ENCODE measurements at regions not wholly inside any gene's neighbourhood (a gene's known extent, or its start where the extent isn't known, plus 50 kb on each side); places are given as distances from the start of the nearest gene placed in this dataset.
"Not testable (repeated sequence)": the region's sequence is repeated elsewhere in the genome, so short reads cannot be mapped to it uniquely, and the experiment has no call there.

DNA sequence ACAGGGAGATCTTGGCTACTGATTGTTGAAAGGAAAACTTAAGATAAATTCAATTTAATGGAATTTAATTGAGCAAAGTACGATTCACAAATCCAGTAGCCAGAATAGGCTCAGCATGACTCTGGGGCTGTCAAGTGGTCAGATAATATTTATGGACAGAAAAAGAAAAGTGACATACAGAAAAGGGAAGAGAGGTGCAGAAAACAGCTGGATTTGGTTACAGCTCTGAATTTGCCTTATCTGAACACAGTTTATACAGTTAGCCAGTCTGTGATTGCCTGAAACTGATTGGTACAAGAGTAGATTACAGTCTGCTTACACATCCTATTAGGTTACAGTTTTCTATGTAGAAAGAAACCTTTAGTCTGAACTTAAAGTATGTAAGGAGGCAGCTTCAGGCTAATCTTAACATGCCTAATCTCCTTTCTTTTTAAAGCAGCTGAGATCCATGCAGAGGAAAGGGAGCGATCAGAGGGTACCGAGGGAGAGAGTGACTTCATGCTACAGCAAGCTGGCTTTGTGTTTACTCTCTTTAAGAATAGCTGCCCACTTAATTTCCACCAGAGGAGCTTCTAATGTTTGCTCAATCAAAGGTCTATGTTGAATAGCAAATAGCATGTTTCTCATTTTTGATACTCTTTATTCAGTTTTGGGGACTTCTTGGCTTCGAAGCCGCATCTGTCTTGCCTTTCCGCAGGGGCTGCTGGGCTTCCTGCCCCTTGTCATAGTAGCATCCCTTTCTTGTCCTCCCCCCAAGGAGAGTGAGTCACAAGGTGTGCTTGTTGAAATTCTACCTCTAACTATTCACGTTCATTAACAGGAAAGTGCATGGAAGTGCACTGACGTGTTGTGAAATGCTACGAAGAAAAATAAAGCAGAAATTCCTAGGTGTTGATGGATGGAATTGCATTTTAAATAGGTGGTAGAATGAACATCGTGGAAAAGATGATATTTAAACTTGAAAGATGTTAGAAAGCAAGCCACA, 761.2 kb downstream of the TAF11L14 start:
- no peak for DNase-seq
- no peak overlapping the region for H3K27ac Mint-ChIP-seq
- H3K4me3 Mint-ChIP-seq = no peak overlapping the region

DNA sequence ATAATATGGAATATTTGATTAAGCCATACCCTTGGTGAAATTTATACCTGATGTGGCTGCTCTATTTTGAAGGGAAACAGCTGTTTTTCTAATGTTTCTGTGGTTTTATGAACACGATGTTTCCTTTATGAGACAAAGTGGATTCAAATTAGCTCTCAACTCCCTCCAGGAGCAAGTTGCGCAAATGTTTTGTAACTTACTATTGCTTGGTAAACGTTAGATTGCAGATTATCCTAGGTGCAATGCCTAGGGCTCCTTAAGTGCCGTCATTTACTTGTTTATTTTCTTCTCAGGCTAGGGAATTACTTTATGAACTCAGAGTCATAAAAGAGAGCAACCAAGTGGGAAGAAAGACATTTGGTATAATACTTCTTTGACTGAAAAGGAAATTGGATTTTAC, 763.1 kb downstream of the TAF11L14 start:
- ATAC-seq (ENCODE audit: low read depth) = no peak
- H3K27me3 Mint-ChIP-seq = no peaks in the 10 kb centered on the region
- H3K4me3 Mint-ChIP-seq = no peak overlapping the region
- H3K27ac Mint-ChIP-seq = no peak overlapping the region
- TF ChIP-seq, protein P1, sequence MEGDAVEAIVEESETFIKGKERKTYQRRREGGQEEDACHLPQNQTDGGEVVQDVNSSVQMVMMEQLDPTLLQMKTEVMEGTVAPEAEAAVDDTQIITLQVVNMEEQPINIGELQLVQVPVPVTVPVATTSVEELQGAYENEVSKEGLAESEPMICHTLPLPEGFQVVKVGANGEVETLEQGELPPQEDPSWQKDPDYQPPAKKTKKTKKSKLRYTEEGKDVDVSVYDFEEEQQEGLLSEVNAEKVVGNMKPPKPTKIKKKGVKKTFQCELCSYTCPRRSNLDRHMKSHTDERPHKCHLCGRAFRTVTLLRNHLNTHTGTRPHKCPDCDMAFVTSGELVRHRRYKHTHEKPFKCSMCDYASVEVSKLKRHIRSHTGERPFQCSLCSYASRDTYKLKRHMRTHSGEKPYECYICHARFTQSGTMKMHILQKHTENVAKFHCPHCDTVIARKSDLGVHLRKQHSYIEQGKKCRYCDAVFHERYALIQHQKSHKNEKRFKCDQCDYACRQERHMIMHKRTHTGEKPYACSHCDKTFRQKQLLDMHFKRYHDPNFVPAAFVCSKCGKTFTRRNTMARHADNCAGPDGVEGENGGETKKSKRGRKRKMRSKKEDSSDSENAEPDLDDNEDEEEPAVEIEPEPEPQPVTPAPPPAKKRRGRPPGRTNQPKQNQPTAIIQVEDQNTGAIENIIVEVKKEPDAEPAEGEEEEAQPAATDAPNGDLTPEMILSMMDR (IDR thresholded peaks at IDR 0.05) = no peak
- H3K9me3 Mint-ChIP-seq = no peaks in the 10 kb centered on the region
- CTCF ChIA-PET = no interaction called here
- POLR2A ChIA-PET = no interaction called here
- intact Hi-C loops (cut with micrococcal nuclease) = no loop called here
- DNase-seq = no peak
- no peaks in the 10 kb centered on the region for H3K4me1 Mint-ChIP-seq
- no peaks in the 10 kb centered on the region for H3K36me3 Mint-ChIP-seq (ENCODE audit: low read depth)

More for the DNA sequence above, 761.2 kb downstream of the TAF11L14 start:
- POLR2A ChIA-PET = no interaction called here
- Mint-ChIP-seq H3K4me1 (no peaks in the 10 kb centered on the region), H3K36me3 (ENCODE audit: low read depth) (no peaks in the 10 kb centered on the region), H3K27me3 (no peaks in the 10 kb centered on the region), H3K9me3 (no peaks in the 10 kb centered on the region)
- TF ChIP-seq, protein P1 (IDR thresholded peaks at IDR 0.05) = no peak
- intact Hi-C loops (cut with micrococcal nuclease) = no loop called here
- CTCF ChIA-PET = no interaction called here
- ATAC-seq (ENCODE audit: low read depth) = no peak

DNA sequence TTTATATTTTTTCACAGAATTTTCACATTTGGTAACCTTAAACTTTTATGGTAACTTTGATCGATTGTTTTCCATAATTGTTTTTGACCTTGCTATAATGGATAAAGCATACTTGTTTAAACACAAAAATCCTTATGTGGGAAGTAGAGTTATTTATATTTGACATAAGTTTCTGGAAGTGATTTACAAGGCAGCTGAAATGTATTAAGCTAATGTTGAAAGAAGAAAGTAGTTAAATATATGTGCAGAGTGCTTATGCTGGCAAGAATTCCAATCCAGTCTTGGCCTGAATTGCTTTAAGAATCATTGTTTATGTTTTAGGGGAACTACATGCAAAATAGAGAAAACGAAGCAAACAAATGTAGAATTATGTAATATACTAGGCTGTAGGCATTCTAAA, 763.6 kb downstream of the TAF11L14 start:
- Mint-ChIP-seq H3K4me3 (no peak overlapping the region), H3K4me1 (no peaks in the 10 kb centered on the region), H3K36me3 (ENCODE audit: low read depth) (no peaks in the 10 kb centered on the region), H3K27ac (no peak overlapping the region), H3K9me3 (no peaks in the 10 kb centered on the region), H3K27me3 (no peaks in the 10 kb centered on the region)
- intact Hi-C loops (cut with micrococcal nuclease) = no loop called here
- CTCF ChIA-PET = no interaction called here
- TF ChIP-seq, protein P1 (IDR thresholded peaks at IDR 0.05) = no peak
- POLR2A ChIA-PET = no interaction called here
- DNase-seq = no peak
- no peak for ATAC-seq (ENCODE audit: low read depth)

DNA sequence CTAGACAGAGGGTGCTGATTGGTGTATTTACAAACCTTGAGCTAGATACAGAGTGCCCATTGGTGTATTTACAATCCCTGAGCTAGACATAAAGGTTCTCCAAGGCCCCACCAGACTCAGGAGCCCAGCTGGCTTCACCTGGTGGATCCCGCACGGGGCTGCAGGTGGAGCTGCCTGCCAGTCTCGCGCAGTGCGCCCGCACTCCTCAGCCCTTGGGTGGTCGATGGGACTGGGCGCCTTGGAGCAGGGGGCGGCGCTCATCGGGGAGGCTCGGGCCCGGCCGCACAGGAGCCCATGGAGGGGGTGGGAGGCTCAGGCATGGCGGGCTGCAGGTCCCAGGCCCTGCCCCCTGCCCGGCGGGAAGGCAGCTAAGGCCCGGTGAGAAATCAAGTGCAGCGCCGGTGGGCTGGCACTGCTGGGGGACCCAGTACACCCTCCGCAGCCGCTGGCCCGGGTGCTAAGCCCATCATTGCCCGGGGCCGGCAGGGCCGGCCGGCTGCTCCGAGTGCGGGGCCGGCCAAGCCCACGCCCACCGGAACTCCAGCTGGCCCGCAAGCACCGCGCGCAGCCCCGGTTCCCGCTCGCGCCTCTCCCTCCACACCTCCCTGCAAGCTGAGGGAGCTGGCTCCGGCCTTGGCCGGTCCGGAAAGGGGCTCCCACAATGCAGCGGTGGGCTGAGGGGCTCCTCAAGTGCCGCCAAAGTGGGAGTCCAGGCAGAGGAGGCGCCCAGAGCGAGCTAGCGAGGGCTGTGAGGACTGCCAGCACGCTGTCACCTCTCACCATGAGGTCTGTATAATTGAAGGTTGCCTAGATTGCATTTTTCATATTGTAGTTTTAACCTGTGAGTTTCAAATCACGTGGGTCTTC, 765.4 kb downstream of the TAF11L14 start:
- H3K4me3 Mint-ChIP-seq; H3K27ac Mint-ChIP-seq; H3K27me3 Mint-ChIP-seq; H3K9me3 Mint-ChIP-seq; CTCF ChIA-PET; H3K36me3 Mint-ChIP-seq (ENCODE audit: low read depth); ATAC-seq (ENCODE audit: low read depth); POLR2A ChIA-PET; DNase-seq; H3K4me1 Mint-ChIP-seq; intact Hi-C loops (cut with micrococcal nuclease): not testable (repeated sequence)

DNA sequence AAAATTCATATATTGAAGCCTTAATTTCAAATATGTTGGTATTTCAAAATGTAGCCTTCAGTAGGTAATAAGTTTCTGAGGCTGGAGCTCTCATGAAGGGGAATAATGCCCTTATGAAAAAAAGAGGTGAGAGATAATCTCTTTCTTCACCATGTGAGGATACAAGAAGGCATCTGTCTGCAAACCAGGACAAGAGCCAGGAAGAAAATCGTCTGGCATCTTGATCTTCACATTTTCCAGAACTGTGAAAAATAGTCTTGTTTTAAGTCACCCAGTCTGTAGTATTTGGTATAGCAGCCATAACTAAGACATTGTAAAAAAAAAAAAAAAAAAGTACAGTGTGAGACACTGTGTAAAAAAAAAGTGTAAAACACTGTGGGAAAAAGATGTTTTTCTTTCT, 768.9 kb downstream of the TAF11L14 start:
- H3K27me3 Mint-ChIP-seq = no peaks in the 10 kb centered on the region
- no peak overlapping the region for H3K27ac Mint-ChIP-seq
- CTCF ChIA-PET = interaction anchor here (1.8 kb wide), 1 partner anchor 9 kb away, joined by 4 read pairs; no protein-coding TSS in a partner anchor
- H3K4me3 Mint-ChIP-seq = no peak overlapping the region
- intact Hi-C loops (cut with micrococcal nuclease) = no loop called here
- DNase-seq = no peak
- POLR2A ChIA-PET = no interaction called here
- no peaks in the 10 kb centered on the region for H3K36me3 Mint-ChIP-seq (ENCODE audit: low read depth)
- ATAC-seq (ENCODE audit: low read depth) = no peak
- TF ChIP-seq, protein P1 (IDR thresholded peaks at IDR 0.05) = no peak
- H3K9me3 Mint-ChIP-seq = no peaks in the 10 kb centered on the region
- H3K4me1 Mint-ChIP-seq = no peaks in the 10 kb centered on the region

Data from activated B cell treated with CpG ODN at 0.5 μM for 24 hours (primary cell).